Parathyroid adenoma (tissue), 2 donors: ENCODE measurements at regions not wholly inside any gene's neighbourhood (a gene's known extent, or its start where the extent isn't known, plus 50 kb on each side); places are given as distances from the start of the nearest gene placed in this dataset.

Experiments
- H2AFZ ChIP-seq: fragments of 300-600 bp; sonication (generic); one replicate; pipeline ENCODE4 v1.7.0; 2017; ENCODE audit warnings: antibody characterized with exemption, mild to moderate bottlenecking
- H3K27ac ChIP-seq: fragments of 300-600 bp; sonication (generic); one replicate; pipeline ENCODE4 v1.7.0; 2017
- H3K27me3 ChIP-seq: fragments of 300-600 bp; sonication (generic); one replicate; pipeline ENCODE4 v1.7.0; 2017; ENCODE audit warnings: low read length; ENCODE audit not compliant: control insufficient read depth, insufficient read depth
- H3K36me3 ChIP-seq: fragments of 300-600 bp; sonication (generic); one replicate; pipeline ENCODE4 v1.7.0; 2017; ENCODE audit warnings: low read length; ENCODE audit not compliant: control insufficient read depth, insufficient read depth
- H3K4me1 ChIP-seq: fragments of 300-600 bp; sonication (generic); one replicate; pipeline ENCODE4 v1.7.0; 2017; ENCODE audit warnings: control low read depth
- H3K4me2 ChIP-seq: fragments of 300-600 bp; sonication (generic); one replicate; pipeline ENCODE4 v1.7.0; 2017; ENCODE audit warnings: low read length
- H3K4me3 ChIP-seq: fragments of 300-600 bp; sonication (generic); one replicate; pipeline ENCODE4 v1.7.0; 2017; ENCODE audit warnings: low read depth, low read length
- H3K79me2 ChIP-seq: fragments of 300-600 bp; sonication (generic); one replicate; pipeline ENCODE4 v1.7.0; 2017; ENCODE audit warnings: control low read depth
- H3K9ac ChIP-seq: fragments of 300-600 bp; sonication (generic); one replicate; pipeline ENCODE4 v1.7.0; 2017; ENCODE audit warnings: mild to moderate bottlenecking
- H3K9me3 ChIP-seq: fragments of 300-600 bp; sonication (generic); one replicate; pipeline ENCODE4 v1.7.0; 2017; ENCODE audit warnings: low read length; ENCODE audit not compliant: control insufficient read depth
- CTCF ChIP-seq: fragments of 300-600 bp; sonication (generic); IDR thresholded peaks from one replicate; pipeline ENCODE4 v1.7.0; 2017; ENCODE audit warnings: antibody characterized with exemption, mild to moderate bottlenecking
- donor health status: primary hyperparathyroidism.

GRCh38 chr14:34368115-34368970, 93.7 kb downstream of the SPTSSA start:
- Histone ChIP-seq H3K4me1 (no peaks in the 10 kb centered on the region), H2AFZ (no peak overlapping the region), H3K27me3 (no peaks in the 10 kb centered on the region), H3K79me2 (no peaks in the 10 kb centered on the region), H3K4me3 (no peak overlapping the region), H3K4me2 (no peak overlapping the region), H3K27ac (no peak overlapping the region), H3K36me3 (no peaks in the 10 kb centered on the region), H3K9ac (no peak overlapping the region), H3K9me3 (no peaks in the 10 kb centered on the region)
- TF ChIP-seq CTCF: no peak

DNA sequence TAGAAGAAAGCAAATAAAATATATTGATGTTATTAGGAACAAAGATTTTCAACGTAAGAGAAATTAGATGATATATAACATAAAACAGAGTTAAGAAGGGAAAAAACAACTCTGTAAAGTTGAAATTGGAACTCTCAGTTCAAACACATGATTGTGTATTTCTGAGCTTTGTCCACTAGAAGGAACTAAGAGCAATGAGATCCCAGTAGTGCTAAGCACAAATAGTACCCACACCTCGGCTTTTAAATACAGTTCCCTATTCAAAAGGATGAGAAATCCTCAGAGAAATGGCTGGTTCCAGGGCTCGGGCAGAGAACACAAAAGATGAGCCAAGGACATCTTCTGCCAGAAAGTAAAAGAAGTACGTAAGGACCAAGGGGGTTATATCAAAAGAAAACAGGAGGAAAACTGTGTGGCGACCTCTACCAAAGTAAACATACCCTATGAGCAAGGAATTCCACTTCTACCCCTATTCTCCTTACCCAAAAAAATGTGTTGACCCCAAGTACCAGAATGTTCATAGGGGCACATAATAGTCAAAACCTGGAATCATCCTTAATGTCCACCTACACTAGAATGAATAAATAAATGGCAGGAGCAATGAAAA, 96.6 kb downstream of the SPTSSA start:
- Histone ChIP-seq H3K79me2 (no peaks in the 10 kb centered on the region), H2AFZ (peak overlapping the region; percentile 17), H3K36me3 (no peaks in the 10 kb centered on the region), H3K4me2 (no peak overlapping the region), H3K9ac (no peak overlapping the region), H3K4me3 (no peak overlapping the region), H3K27me3 (no peaks in the 10 kb centered on the region), H3K4me1 (no peaks in the 10 kb centered on the region), H3K9me3 (no peaks in the 10 kb centered on the region), H3K27ac (no peak overlapping the region)
- TF ChIP-seq CTCF: no peak

DNA sequence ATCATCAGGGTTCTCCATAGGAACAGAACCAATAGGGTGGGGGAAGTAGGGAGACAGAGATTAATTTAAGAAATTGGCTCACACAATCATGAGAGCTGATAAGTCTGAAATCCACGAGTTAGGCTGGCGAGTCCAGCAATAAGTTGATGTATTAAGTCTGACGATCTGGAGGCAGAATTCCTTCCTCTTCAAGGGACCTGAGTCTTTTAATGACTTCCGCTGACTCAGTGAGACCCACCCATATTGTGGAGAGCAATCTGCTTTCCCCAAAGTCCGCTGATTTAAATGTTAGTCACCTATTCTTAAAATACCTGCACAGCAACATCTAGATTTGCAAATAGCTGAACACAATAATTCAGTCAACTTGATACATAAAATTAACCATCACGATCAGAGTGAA, 97.8 kb downstream of the SPTSSA start:
- no peaks in the 10 kb centered on the region for H3K27me3 ChIP-seq
- no peak overlapping the region for H3K9ac ChIP-seq
- H3K9me3 ChIP-seq: no peaks in the 10 kb centered on the region
- no peaks in the 10 kb centered on the region for H3K4me1 ChIP-seq
- no peak overlapping the region for H3K4me3 ChIP-seq
- no peak overlapping the region for H3K4me2 ChIP-seq
- no peak overlapping the region for H2AFZ ChIP-seq
- H3K27ac ChIP-seq: no peak overlapping the region
- H3K79me2 ChIP-seq: no peaks in the 10 kb centered on the region
- H3K36me3 ChIP-seq: no peaks in the 10 kb centered on the region
- TF ChIP-seq CTCF: no peak

DNA sequence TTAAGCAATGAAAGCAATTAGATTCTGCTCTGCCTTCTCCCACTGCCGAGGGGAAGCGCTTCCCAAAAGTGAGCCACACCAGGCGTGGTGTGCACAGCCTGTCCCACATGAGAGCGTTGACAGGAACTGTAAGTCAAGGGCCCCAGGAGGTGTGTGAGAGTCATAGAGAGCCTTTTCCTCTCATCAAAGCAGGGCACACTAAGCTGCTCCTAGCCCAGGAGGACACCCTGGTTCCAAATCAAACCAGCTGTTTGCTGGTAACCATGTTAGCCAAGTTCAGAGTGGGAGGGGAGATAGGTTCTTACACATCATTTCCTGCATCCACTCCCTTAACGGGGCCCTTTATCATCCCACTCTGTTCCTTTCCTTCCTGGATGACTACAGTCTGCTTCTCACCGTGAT, 98.3 kb downstream of the SPTSSA start:
- Histone ChIP-seq H3K79me2 (no peaks in the 10 kb centered on the region), H3K27me3 (no peaks in the 10 kb centered on the region), H3K4me2 (no peak overlapping the region), H3K36me3 (no peaks in the 10 kb centered on the region), H3K9me3 (no peaks in the 10 kb centered on the region), H3K27ac (no peak overlapping the region), H2AFZ (no peak overlapping the region), H3K4me3 (no peak overlapping the region), H3K9ac (no peak overlapping the region), H3K4me1 (no peaks in the 10 kb centered on the region)
- no peak for TF ChIP-seq CTCF
